Lower leg skin (tissue), 3 donors: ENCODE measurements at regions not wholly inside any gene's neighbourhood (a gene's known extent, or its start where the extent isn't known, plus 50 kb on each side); places are given as distances from the start of the nearest gene placed in this dataset.

ENCODE experiments used
- POLR2A ChIP-seq, 2 donors: fragments of 450-650 bp; IDR thresholded peaks; one replicate each; pipeline ENCODE4 v1.6.1; 2016 to 2017; ENCODE audit warnings: antibody characterized with exemption in 2 of 2, mild to moderate bottlenecking in 1 of 2, moderate library complexity in 1 of 2
- TF ChIP-seq, protein P1 (sequence below), 3 donors: fragments of 450-650 bp; IDR thresholded peaks; one replicate each; pipeline ENCODE4 v1.5.1; 2016; ENCODE audit warnings: antibody characterized with exemption in 3 of 3, mild to moderate bottlenecking in 3 of 3, moderate library complexity in 2 of 3

- TF ChIP-seq, protein P1, sequence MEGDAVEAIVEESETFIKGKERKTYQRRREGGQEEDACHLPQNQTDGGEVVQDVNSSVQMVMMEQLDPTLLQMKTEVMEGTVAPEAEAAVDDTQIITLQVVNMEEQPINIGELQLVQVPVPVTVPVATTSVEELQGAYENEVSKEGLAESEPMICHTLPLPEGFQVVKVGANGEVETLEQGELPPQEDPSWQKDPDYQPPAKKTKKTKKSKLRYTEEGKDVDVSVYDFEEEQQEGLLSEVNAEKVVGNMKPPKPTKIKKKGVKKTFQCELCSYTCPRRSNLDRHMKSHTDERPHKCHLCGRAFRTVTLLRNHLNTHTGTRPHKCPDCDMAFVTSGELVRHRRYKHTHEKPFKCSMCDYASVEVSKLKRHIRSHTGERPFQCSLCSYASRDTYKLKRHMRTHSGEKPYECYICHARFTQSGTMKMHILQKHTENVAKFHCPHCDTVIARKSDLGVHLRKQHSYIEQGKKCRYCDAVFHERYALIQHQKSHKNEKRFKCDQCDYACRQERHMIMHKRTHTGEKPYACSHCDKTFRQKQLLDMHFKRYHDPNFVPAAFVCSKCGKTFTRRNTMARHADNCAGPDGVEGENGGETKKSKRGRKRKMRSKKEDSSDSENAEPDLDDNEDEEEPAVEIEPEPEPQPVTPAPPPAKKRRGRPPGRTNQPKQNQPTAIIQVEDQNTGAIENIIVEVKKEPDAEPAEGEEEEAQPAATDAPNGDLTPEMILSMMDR (IDR thresholded peaks at IDR 0.05) = no peak
- TF ChIP-seq POLR2A (IDR thresholded peaks at IDR 0.05) = no peak
Observed at GRCh38 chrX:125678258-125678657, 358.6 kb downstream of the TEX13C start.
